AG04449 (cell line): ENCODE measurements at regions not wholly inside any gene's neighbourhood (a gene's known extent, or its start where the extent isn't known, plus 50 kb on each side); places are given as distances from the start of the nearest gene placed in this dataset.
A peak's percentile ranks its signal among the peaks of the same experiment; 100 is the strongest.
"Not testable (repeated sequence)": the region's sequence is repeated elsewhere in the genome, so short reads cannot be mapped to it uniquely, and the experiment has no call there.

Source experiments
- CTCF ChIA-PET: fragments of 350-600 bp; formaldehyde crosslinking; extraction: SDS; loops from one replicate; lab custom pipeline; 2021; ENCODE audit warnings: antibody characterized with exemption; lab: Yijun Ruan, JAX
- POLR2A ChIA-PET: fragments of 400-600, 350-600 bp; formaldehyde crosslinking; extraction: SDS; loops from one replicate; lab custom pipeline; 2020; ENCODE audit warnings: antibody characterized with exemption, inconsistent platforms; lab: Yijun Ruan, JAX
- DNase-seq: peaks from one replicate; pipeline ENCODE4 v3.0.0-alpha.2; 2010; ENCODE audit warnings: low read depth, low spot score
- H3K4me3 ChIP-seq: 2 replicates; pipeline ENCODE4 v1.5.1; 2011; ENCODE audit warnings: low read depth, mild to moderate bottlenecking, control low read depth, low read length
- CTCF ChIP-seq: IDR thresholded peaks from one replicate; pipeline ENCODE4 v1.5.1; 2011; ENCODE audit warnings: mild to moderate bottlenecking, moderate library complexity, low read length, control low read depth, inconsistent platforms; ENCODE audit not compliant: insufficient read depth; ENCODE audit errors: missing control alignments

DNA sequence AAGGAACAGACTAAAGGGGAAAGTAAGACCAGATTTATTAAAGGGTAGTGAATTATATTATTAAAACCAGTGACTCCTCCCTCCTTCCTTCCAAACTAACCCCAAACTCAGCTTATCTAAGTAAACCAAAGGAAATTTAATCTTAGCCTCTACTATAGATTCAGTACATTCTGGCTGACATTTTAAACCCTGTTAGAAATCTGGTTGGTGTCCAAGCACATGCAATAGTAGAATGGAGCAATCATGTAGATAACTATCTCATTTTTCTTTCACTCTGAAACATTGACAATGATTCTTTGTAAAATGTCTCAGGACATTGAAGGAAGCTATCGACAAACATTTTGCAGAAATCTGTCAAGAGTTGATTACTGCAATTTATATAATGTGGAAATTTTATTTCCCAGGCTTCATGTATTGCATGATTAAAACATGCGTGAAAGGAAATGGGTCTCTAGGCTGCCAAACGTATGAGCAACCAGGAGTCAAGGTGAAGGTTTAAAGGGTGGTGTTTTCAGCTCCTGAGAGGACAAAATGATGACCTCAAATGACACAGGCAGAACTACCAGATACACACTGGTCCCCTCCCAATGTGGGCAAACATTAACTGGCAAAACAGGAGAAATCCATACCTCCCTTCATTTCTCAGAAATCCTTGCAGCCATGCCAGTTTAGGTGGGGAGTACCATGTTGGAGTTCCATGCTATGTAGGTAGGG, 58.2 kb upstream of the RBM47 start:
- ChIA-PET CTCF (no interaction called here), POLR2A (no interaction called here)

DNA sequence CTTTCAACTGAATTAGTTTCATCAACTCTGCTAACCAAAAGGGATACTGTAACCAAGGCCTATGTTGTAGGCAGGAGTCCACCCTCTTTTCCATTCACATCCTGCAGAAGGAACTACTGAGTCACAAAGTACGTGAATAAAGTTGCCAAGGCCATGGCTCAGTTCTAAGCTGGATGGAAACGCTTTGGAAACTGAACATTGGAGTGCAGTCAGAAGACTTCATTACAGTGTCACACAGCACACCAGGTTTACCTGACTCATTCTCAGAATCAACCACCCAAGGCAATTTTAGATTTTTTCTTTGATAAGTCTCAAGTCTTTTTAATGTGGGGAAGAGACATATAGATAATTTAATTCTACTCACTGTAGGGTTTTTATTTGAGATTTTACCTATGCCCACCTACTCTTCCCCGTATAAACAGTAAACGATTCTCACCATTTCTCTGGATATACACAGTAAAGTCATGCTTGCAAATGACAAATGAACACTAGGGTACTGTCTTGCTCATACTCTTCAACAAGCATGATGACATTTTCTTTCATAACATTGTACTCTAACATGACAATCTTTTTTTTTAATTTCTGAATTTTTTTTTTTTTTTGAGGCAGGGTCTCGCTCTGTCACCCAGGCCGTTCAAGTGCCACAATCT, 58.9 kb upstream of the RBM47 start:
- ChIA-PET POLR2A (no interaction called here), CTCF (no interaction called here)
- no peak overlapping the region for H3K4me3 ChIP-seq
- TF ChIP-seq CTCF: no peak
- no peak for DNase-seq

More for the DNA sequence above, 58.2 kb upstream of the RBM47 start:
- TF ChIP-seq CTCF: no peak
- no peak overlapping the region for H3K4me3 ChIP-seq
- DNase-seq: no peak

DNA sequence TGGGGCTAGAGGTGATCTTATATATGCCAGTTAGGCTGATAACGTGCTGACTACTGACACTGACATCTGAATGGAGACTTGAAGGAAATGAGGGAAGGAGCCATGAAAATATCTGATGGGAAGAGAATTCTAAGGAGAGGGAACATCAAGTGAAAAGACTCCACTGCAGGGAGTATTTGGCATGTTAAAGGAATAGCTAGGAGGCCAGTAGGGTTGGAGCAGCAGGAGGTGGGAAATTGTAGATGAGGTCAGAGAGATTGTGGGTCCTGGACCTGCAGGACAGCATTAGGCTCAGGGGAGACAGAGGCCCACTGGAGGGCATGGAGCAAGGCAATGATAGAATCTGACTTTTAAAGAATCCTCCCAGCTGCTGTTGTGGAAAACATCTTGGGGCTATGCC, 55.8 kb upstream of the NSUN7 start:
- no peak for DNase-seq
- ChIA-PET POLR2A (no interaction called here), CTCF (no interaction called here)
- no peak overlapping the region for H3K4me3 ChIP-seq
- TF ChIP-seq CTCF: no peak

GRCh38 chr4:40697476-40697875, 52.3 kb upstream of the NSUN7 start:
- DNase-seq, CTCF ChIA-PET, H3K4me3 ChIP-seq, POLR2A ChIA-PET: not testable (repeated sequence)

DNA sequence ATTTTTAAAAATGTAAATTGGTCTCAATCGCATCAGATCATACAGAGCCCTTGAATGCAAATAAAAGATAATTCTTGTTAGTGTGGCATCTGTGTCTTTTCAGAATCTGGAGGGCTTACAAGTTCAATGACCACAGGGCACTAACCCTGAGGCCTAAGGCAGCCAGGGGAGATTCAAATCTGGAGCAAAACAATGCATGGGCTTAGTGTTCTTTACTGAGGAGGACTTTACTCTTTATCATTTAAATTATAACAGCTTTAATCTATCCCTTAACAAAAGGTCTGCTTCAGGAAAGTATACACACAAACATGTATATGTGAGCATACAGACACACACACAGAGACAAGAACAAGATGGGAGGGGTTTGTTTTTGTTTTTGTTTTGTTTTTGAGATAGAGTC, 51.0 kb upstream of the NSUN7 start:
- ChIA-PET CTCF (no interaction called here), POLR2A (interaction anchor here (0.6 kb wide), 1 partner anchor 377 kb away, joined by 3 read pairs; no protein-coding TSS in a partner anchor)
- H3K4me3 ChIP-seq: no peak overlapping the region
- DNase-seq: no peak
- no peak for TF ChIP-seq CTCF

DNA sequence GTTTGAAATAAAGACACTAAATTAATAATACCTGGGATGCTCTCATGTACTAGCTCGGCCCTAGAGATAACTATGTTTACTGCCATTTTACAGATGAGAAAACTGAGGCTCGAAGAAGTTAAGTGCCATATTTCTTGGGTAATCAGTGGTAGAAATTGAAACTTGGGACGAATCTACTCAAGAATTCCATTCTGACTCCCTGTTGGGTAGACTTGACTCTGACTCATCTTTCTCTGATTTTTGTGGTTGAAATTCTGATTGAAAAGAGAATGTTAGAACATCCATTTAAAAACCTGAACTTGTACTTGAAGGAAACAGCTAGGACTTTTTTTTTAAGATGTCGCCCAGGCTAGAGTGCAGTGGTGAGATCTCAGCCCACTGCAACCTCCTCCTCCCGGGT, 50.1 kb upstream of the NSUN7 start:
- no peak for TF ChIP-seq CTCF
- peak; percentile 23 for DNase-seq
- no peak overlapping the region for H3K4me3 ChIP-seq
- POLR2A ChIA-PET: no interaction called here
- CTCF ChIA-PET: interaction anchor here (1.2 kb wide), 1 partner anchor 26 kb away, joined by 6 read pairs; no protein-coding TSS in a partner anchor
